ENCODE measurements at regions not wholly inside any gene's neighbourhood (a gene's known extent, or its start where the extent isn't known, plus 50 kb on each side); places are given as distances from the start of the nearest gene placed in this dataset.

DNA sequence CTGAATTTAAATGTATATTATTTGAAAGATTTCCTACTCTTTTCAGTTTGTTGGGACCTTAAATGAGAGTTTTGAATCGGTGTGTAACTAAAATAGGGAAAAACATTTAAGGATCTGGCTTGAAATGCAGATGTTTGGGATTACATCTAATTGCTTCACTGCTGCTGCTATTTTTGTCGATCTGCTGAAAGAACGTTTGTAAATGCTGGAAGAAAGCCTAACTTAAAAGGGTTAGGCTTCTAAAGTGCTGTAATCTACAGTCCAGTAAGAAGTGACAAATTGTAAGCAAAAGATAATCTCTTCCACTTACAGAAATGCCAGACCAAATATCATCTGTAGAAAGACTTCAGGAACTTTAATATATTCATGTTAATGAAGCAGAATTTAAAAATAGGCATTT, 691.6 kb downstream of the ZNF385D start:
- H4K20me1 ChIP-seq (ENCODE audit: control insufficient read depth, insufficient read depth, insufficient read length) = no peaks in the 10 kb centered on the region
- no peak overlapping the region for H4K91ac ChIP-seq (ENCODE audit: insufficient read length, low read depth, low read length)
- no peak overlapping the region for H4K5ac ChIP-seq (ENCODE audit: insufficient read length, low read depth, low read length)
- no peaks in the 10 kb centered on the region for H3K23me2 ChIP-seq (ENCODE audit: insufficient read length, low read depth, low read length, poor library complexity, severe bottlenecking)
- H3K14ac ChIP-seq (ENCODE audit: insufficient read depth, low read length) = no peak overlapping the region
- H3K9ac ChIP-seq (ENCODE audit: extremely low read depth, insufficient read length, low read length) = no peak overlapping the region
- H3K4me3 Mint-ChIP-seq = no peak overlapping the region
- H3K56ac ChIP-seq (ENCODE audit: insufficient read length, low read depth, low read length) = no peak overlapping the region
- no peaks in the 10 kb centered on the region for H3K79me2 ChIP-seq (ENCODE audit: insufficient read depth, low read length)
- H3K4me1 ChIP-seq (ENCODE audit: insufficient read depth, low read length) = no peaks in the 10 kb centered on the region
- H4K8ac ChIP-seq (replicated peaks; ENCODE audit: insufficient read length, low read depth, low read length) = no peak overlapping the region
- H2BK20ac ChIP-seq (ENCODE audit: low read depth, low read length, poor library complexity, severe bottlenecking) = no peak overlapping the region
- H2AK5ac ChIP-seq (ENCODE audit: insufficient read length, low read length) = no peak overlapping the region
- no peak for DNase-seq
- H2AFZ ChIP-seq (ENCODE audit: low read length) = no peak overlapping the region
- no peak overlapping the region for H2BK12ac ChIP-seq (ENCODE audit: insufficient read length, low read depth, low read length)
- no peak overlapping the region for H3K4ac ChIP-seq (ENCODE audit: low read depth, low read length)
- no peaks in the 10 kb centered on the region for H3K9me3 Mint-ChIP-seq
- H3K9me3 ChIP-seq (ENCODE audit: control insufficient read depth, low read depth, low read length) = no peaks in the 10 kb centered on the region
- H3K36me3 Mint-ChIP-seq (ENCODE audit: insufficient read depth in 1 of 3, low read depth in 3 of 3) = no peaks in the 10 kb centered on the region
- H2BK5ac ChIP-seq (ENCODE audit: insufficient read length, low read length) = no peak overlapping the region
- WGBS (ENCODE audit: extremely low coverage, insufficient read length, low lambda C conversion rate) = no CpG with 5 or more reads among the region's 3 CpGs
- no peak overlapping the region for H3K27ac Mint-ChIP-seq
- no peak overlapping the region for H3K4me2 ChIP-seq (ENCODE audit: insufficient read depth, insufficient read length, low read length)
- H2BK15ac ChIP-seq (ENCODE audit: low read depth, low read length) = no peak overlapping the region
- no peaks in the 10 kb centered on the region for H3K79me1 ChIP-seq (ENCODE audit: insufficient read depth, low read depth, low read length, poor library complexity, severe bottlenecking)
- no peak overlapping the region for H3T11ph ChIP-seq (ENCODE audit: low read length)
- no peaks in the 10 kb centered on the region for H3K27me3 Mint-ChIP-seq (ENCODE audit: low read depth)
- no peak overlapping the region for H3K18ac ChIP-seq (ENCODE audit: insufficient read length, low read depth, low read length)
- no peak overlapping the region for H2BK120ac ChIP-seq (ENCODE audit: low read depth, low read length, poor library complexity, severe bottlenecking)
- H3K27me3 ChIP-seq (ENCODE audit: insufficient read depth, low read length) = no peaks in the 10 kb centered on the region
- no peaks in the 10 kb centered on the region for H3K4me1 Mint-ChIP-seq
- H3K27ac ChIP-seq (ENCODE audit: insufficient read length, low read depth, low read length) = no peak overlapping the region
- H3K23ac ChIP-seq (ENCODE audit: insufficient read length, low read depth, low read length) = no peak overlapping the region
- no peak for TF ChIP-seq CTCF (conservative IDR thresholded peaks at IDR 0.05)

All from H9 (cell line).